LNCaP clone FGC (cell line): ENCODE measurements at regions not wholly inside any gene's neighbourhood (a gene's known extent, or its start where the extent isn't known, plus 50 kb on each side); places are given as distances from the start of the nearest gene placed in this dataset.

Experiments
- DNase-seq: peaks from one replicate; pipeline ENCODE4 v3.0.0-alpha.2; 2011; ENCODE audit warnings: low read depth
- H3K4me3 ChIP-seq: 2 replicates; pipeline ENCODE4 v1.5.1; 2011; ENCODE audit warnings: mild to moderate bottlenecking, low read depth, low read length, control low read depth
- CTCF ChIP-seq: IDR thresholded peaks from 2 replicates; pipeline ENCODE4 v1.5.1; 2012; ENCODE audit warnings: mild to moderate bottlenecking; ENCODE audit not compliant: control insufficient read depth, insufficient read depth; ENCODE audit errors: extremely low read depth

GRCh38 chr9:108606401-108606800 is 249.4 kb downstream of the ACTL7B start:
- no peak for DNase-seq
- H3K4me3 ChIP-seq, result no peak overlapping the region
- TF ChIP-seq CTCF, result no peak

- H3K4me3 ChIP-seq, result no peak overlapping the region
- TF ChIP-seq CTCF, result no peak
- peak; percentile 80 for DNase-seq
These were observed 252.6 kb downstream of the ACTL7B start for GRCh38 chr9:108603141-108603540.

GRCh38 chr9:108600896-108601295 is 254.9 kb downstream of the ACTL7B start:
- H3K4me3 ChIP-seq, result no peak overlapping the region
- no peak for TF ChIP-seq CTCF
- DNase-seq, result no peak

GRCh38 chr9:108599571-108599970 is 256.2 kb downstream of the ACTL7B start:
- no peak for DNase-seq
- no peak for TF ChIP-seq CTCF
- no peak overlapping the region for H3K4me3 ChIP-seq

GRCh38 chr9:108591121-108591520 is 264.7 kb downstream of the ACTL7B start:
- H3K4me3 ChIP-seq, result no peak overlapping the region
- no peak for DNase-seq
- no peak for TF ChIP-seq CTCF

GRCh38 chr9:108588246-108588645 is 267.5 kb downstream of the ACTL7B start:
- no peak for DNase-seq
- TF ChIP-seq CTCF, result no peak
- no peak overlapping the region for H3K4me3 ChIP-seq

GRCh38 chr9:108586471-108587139 is 269.2 kb downstream of the ACTL7B start:
- DNase-seq, result no peak
- H3K4me3 ChIP-seq, result no peak overlapping the region
- no peak for TF ChIP-seq CTCF
